Posterior cingulate gyrus (tissue), 11 donors: ENCODE measurements at regions not wholly inside any gene's neighbourhood (a gene's known extent, or its start where the extent isn't known, plus 50 kb on each side); places are given as distances from the start of the nearest gene placed in this dataset.
A peak's percentile ranks its signal among the peaks of the same experiment; 100 is the strongest.
"Not testable (repeated sequence)": the region's sequence is repeated elsewhere in the genome, so short reads cannot be mapped to it uniquely, and the experiment has no call there.

Experiments used
- DNase-seq, 10 donors: peaks; one replicate each; pipeline versions ENCODE4 v3.0.0 to v3.0.0-alpha.2; 2020 to 2021; ENCODE audit warnings: mixed read lengths in 3 of 10
- intact Hi-C: fragments of 100-400 bp; cut with DNase I; formaldehyde crosslinking; loops from one replicate; pipeline ENCODE4 v1.15.1; 2023

- no peak for DNase-seq
- intact Hi-C loops = no loop called here
Observed at GRCh38 chr6:40854592-40854991, 184.4 kb downstream of the UNC5CL start.

- intact Hi-C loops = no loop called here
Observed at GRCh38 chr6:40852779-40853373, 186.1 kb downstream of the UNC5CL start.

GRCh38 chr6:40849546-40849945 is 189.5 kb downstream of the UNC5CL start:
- DNase-seq = no peak
- intact Hi-C loops = loop anchor here (10.0 kb wide), 1 partner anchor 865 kb away; no protein-coding TSS in a partner anchor

More at GRCh38 chr6:40852779-40853373, 186.1 kb downstream of the UNC5CL start:
- no peak for DNase-seq

- DNase-seq = no peak
- intact Hi-C loops = loop anchor here (10.0 kb wide), 1 partner anchor 864 kb away; no protein-coding TSS in a partner anchor
Observed at GRCh38 chr6:40848868-40849514, 190.0 kb downstream of the UNC5CL start.

- DNase-seq = no peak
- intact Hi-C loops = loop anchor here (10.0 kb wide), 1 partner anchor 863 kb away; no protein-coding TSS in a partner anchor
Observed at GRCh38 chr6:40848038-40848437, 191.0 kb downstream of the UNC5CL start.

- intact Hi-C loops = loop anchor here (10.0 kb wide), 1 partner anchor 861 kb away; no protein-coding TSS in a partner anchor
- DNase-seq = peak in 3 of 10 donors; percentile 12 to 18 (median 17)
Observed at GRCh38 chr6:40845553-40845952, 193.5 kb downstream of the UNC5CL start.

GRCh38 chr6:40844246-40844645 is 194.8 kb downstream of the UNC5CL start:
- intact Hi-C loops = loop anchor here (10.0 kb wide), 1 partner anchor 859 kb away; no protein-coding TSS in a partner anchor
- no peak for DNase-seq

- DNase-seq = no peak
- intact Hi-C loops = loop anchor here (10.0 kb wide), 1 partner anchor 857 kb away; no protein-coding TSS in a partner anchor
Observed at GRCh38 chr6:40841721-40842120, 197.3 kb downstream of the UNC5CL start.

- intact Hi-C loops = no loop called here
- DNase-seq = no peak
Observed at GRCh38 chr6:40832691-40833090, 206.3 kb downstream of the UNC5CL start.

GRCh38 chr6:40831381-40831780 is 207.6 kb downstream of the UNC5CL start:
- DNase-seq = no peak
- intact Hi-C loops = no loop called here

GRCh38 chr6:40825102-40825501 is 213.9 kb downstream of the UNC5CL start:
- intact Hi-C loops = no loop called here
- DNase-seq = no peak

- intact Hi-C loops = not testable (repeated sequence)
- DNase-seq = peak in 3 of 10 donors; percentile 15 to 38 (median 20)
Observed at GRCh38 chr6:40823917-40824891, 214.8 kb downstream of the UNC5CL start.

- intact Hi-C loops = no loop called here
- no peak for DNase-seq
Observed at GRCh38 chr6:40822619-40823018, 216.4 kb downstream of the UNC5CL start.

- intact Hi-C loops = no loop called here
- peak in 1 of 10 donors; percentile 61 for DNase-seq
Observed at GRCh38 chr6:40819182-40819834, 219.7 kb downstream of the UNC5CL start.

GRCh38 chr6:40817369-40817768 is 221.7 kb downstream of the UNC5CL start:
- intact Hi-C loops = no loop called here
- peak in 1 of 10 donors; percentile 61 for DNase-seq

GRCh38 chr6:40816601-40817000 is 222.4 kb downstream of the UNC5CL start:
- DNase-seq = no peak
- intact Hi-C loops = no loop called here

- intact Hi-C loops = no loop called here
- DNase-seq = no peak
Observed at GRCh38 chr6:40815731-40816130, 223.3 kb downstream of the UNC5CL start.

GRCh38 chr6:40810171-40810570 is 223.0 kb upstream of the LRFN2 start:
- intact Hi-C loops = no loop called here
- no peak for DNase-seq

GRCh38 chr6:40809627-40810026 is 222.5 kb upstream of the LRFN2 start:
- no peak for DNase-seq
- intact Hi-C loops = no loop called here

GRCh38 chr6:40807484-40807883 is 220.3 kb upstream of the LRFN2 start:
- intact Hi-C loops = no loop called here
- no peak for DNase-seq
